ENCODE measurements at regions not wholly inside any gene's neighbourhood (a gene's known extent, or its start where the extent isn't known, plus 50 kb on each side); places are given as distances from the start of the nearest gene placed in this dataset.

DNA sequence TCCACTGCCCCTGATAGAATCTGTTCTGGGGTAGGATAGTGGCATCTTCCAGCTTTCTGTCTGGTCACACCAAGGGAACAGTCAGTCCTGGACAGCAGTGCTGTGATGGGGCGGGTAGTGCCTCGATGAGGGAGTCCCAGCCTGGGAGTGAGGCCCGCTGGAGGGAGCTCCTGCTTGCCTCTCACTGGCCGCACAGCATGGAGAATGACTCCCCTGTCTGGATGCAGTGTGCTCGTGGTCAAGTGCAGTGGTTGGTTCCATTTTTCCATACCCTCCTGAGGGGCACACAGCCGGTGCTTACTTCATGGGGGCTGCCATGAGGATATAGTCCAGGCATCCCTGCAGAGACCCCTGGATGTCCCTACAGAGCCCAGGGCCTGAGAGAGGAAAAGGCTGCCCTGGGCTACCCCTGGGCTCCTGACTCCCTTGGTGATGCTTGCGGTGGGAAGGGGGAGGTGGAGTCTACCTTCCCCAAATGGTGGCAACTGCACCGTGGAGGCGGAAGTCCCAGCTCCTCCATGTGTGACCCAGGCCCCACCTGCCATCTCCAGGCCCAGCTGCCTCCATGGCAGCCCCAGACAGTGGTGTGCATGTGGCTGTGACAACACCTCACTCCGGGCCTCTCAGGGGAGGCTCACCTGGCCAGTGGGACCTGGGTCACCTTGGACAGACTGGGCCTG lies 212.5 kb downstream of the GLI2 start:
- TF ChIP-seq TAF1 (IDR thresholded peaks at IDR 0.05; ENCODE audit: low read depth, low read length) (no peak), POU2F2 (IDR thresholded peaks at IDR 0.05; ENCODE audit: low read depth, low read length) (no peak), POLR2AphosphoS5 (IDR thresholded peaks at IDR 0.05; ENCODE audit: low read depth, low read length) (no peak), SPI1 (IDR thresholded peaks at IDR 0.05; ENCODE audit: low read depth, low read length) (no peak), POLR2A (IDR thresholded peaks at IDR 0.05; ENCODE audit: low read depth, low read length) (no peak), PAX5 (IDR thresholded peaks at IDR 0.05; ENCODE audit: insufficient read depth, low read length, severe bottlenecking) (no peak)
- no peak for FAIRE-seq
- DNase-seq (ENCODE audit: insufficient read length, low spot score), result no peak

DNA sequence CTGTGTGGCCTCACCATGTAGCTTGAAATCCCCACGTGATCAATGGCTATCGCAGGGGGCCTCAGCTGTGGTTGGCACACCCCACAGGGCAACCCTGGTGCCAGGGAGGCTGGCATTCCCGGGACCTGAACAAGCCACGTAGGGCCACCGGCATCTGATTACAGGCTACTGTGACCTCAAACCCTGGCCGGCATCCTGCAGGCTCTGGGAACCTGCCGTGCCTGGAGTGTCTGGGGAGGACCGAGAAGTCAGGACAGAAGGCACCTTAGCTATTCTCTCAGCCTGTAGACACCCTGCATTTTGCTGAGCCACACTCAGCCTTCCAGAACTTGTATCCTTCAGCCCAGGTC lies 213.0 kb downstream of the GLI2 start:
- TF ChIP-seq PAX5 (IDR thresholded peaks at IDR 0.05; ENCODE audit: insufficient read depth, low read length, severe bottlenecking), result no peak
- TF ChIP-seq TAF1 (IDR thresholded peaks at IDR 0.05; ENCODE audit: low read depth, low read length), result no peak
- TF ChIP-seq POLR2AphosphoS5 (IDR thresholded peaks at IDR 0.05; ENCODE audit: low read depth, low read length), result no peak
- no peak for TF ChIP-seq POU2F2 (IDR thresholded peaks at IDR 0.05; ENCODE audit: low read depth, low read length)
- no peak for TF ChIP-seq SPI1 (IDR thresholded peaks at IDR 0.05; ENCODE audit: low read depth, low read length)
- TF ChIP-seq POLR2A (IDR thresholded peaks at IDR 0.05; ENCODE audit: low read depth, low read length), result no peak
- DNase-seq (ENCODE audit: insufficient read length, low spot score) (no peak), FAIRE-seq (no peak)

DNA sequence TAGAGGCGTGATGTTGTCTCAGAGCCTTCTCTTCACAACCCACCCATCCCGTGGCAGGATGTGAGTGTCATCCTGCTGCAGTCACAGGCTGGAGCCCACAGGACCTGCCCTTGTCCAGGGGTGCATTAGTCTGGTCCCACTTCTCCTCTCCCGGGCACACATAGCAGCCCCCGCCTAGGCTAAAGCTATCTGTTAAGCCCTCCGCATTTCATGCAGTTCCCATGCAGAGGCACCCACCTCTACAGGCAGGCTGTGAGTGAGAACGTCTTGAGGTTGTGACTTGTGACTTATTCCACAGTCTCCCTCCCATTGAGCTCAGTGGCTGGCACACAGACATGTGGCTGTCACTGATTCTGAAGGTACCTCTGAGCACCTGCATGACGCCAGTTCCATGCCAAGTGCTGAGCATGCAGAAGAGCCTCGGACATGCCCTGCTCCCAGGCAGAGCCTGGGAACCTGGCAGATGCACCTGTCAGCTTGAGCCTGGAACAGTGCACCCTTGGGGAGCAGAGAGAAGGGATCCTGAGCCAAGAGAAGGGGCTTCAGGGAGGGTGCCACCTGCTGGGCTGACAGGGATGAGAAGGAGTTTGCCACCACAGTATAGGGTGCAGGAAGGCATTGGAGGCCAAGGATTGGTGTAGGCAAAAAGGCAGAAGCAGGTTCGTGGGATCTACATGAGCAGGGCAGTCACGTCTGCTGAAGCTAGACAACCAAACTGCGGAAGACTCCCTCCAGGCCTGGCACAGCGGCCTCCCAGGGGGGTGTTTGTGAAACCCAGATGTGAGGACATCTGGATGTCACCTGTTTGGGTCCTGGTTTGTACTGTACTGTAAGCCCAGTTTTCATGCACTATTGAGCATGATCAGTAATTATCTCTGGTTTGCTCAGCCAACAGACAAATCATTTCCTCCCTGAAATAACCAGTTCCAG lies 213.6 kb downstream of the GLI2 start:
- no peak for DNase-seq (ENCODE audit: insufficient read length, low spot score)
- no peak for FAIRE-seq
- TF ChIP-seq PAX5 (IDR thresholded peaks at IDR 0.05; ENCODE audit: insufficient read depth, low read length, severe bottlenecking), result no peak
- TF ChIP-seq SPI1 (IDR thresholded peaks at IDR 0.05; ENCODE audit: low read depth, low read length), result no peak
- TF ChIP-seq POLR2A (IDR thresholded peaks at IDR 0.05; ENCODE audit: low read depth, low read length), result no peak
- TF ChIP-seq TAF1 (IDR thresholded peaks at IDR 0.05; ENCODE audit: low read depth, low read length), result no peak
- no peak for TF ChIP-seq POU2F2 (IDR thresholded peaks at IDR 0.05; ENCODE audit: low read depth, low read length)
- TF ChIP-seq POLR2AphosphoS5 (IDR thresholded peaks at IDR 0.05; ENCODE audit: low read depth, low read length), result no peak

DNA sequence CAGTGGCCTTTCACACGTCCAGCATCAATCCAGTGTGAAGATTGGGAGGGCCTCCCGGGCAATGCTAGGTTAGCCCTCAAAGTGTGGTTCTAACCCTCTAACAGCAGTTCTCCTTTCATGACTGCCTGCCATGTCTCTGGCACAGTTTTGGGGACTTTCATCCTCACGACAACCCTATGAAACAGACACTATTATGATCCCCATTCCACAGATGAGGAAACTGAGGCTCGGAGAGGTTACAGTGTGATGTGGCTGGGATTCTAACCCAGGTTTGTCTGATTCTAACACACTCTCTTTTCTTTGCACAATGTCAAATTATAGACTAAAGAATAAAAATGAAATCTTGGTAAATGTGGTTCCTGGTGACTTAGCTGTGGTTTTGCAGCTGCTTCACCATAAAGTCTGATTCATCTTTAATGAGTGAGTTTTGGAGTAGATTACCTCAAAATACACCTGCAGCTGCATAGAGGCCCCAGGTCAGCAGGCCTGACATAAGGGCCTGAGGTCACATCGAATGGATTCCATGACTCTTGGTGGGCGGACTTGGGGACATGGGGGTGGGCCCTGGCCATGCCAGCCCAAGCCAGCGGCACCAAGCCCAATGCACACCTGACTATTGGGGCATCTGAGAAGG lies 214.4 kb downstream of the GLI2 start:
- TF ChIP-seq TAF1 (IDR thresholded peaks at IDR 0.05; ENCODE audit: low read depth, low read length) (no peak), POU2F2 (IDR thresholded peaks at IDR 0.05; ENCODE audit: low read depth, low read length) (no peak), SPI1 (IDR thresholded peaks at IDR 0.05; ENCODE audit: low read depth, low read length) (no peak), POLR2A (IDR thresholded peaks at IDR 0.05; ENCODE audit: low read depth, low read length) (no peak), PAX5 (IDR thresholded peaks at IDR 0.05; ENCODE audit: insufficient read depth, low read length, severe bottlenecking) (no peak), POLR2AphosphoS5 (IDR thresholded peaks at IDR 0.05; ENCODE audit: low read depth, low read length) (no peak)
- FAIRE-seq (no peak), DNase-seq (ENCODE audit: insufficient read length, low spot score) (no peak)

DNA sequence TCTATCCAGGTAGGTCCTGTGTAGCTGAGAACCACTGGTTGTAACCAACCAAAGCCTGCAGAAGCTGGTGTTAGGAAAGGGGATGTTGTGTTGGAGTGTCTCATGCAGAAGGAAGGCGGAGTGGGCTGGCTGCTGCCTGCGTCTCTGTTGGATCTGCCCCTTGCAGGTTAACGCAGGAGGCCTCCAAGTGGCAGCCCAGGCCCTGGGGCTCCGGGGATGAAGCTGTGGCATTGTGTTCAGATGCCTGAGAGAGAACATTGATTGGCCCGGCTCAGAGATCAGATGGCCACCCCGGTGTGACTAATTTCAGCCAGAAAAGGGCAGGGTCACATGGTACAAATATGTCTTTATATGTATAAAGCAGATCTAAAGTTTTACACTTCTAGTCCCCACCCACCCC lies 216.0 kb downstream of the GLI2 start:
- TF ChIP-seq TAF1 (IDR thresholded peaks at IDR 0.05; ENCODE audit: low read depth, low read length) (no peak), PAX5 (IDR thresholded peaks at IDR 0.05; ENCODE audit: insufficient read depth, low read length, severe bottlenecking) (no peak), POU2F2 (IDR thresholded peaks at IDR 0.05; ENCODE audit: low read depth, low read length) (no peak), POLR2A (IDR thresholded peaks at IDR 0.05; ENCODE audit: low read depth, low read length) (no peak), POLR2AphosphoS5 (IDR thresholded peaks at IDR 0.05; ENCODE audit: low read depth, low read length) (no peak), SPI1 (IDR thresholded peaks at IDR 0.05; ENCODE audit: low read depth, low read length) (no peak)
- no peak for DNase-seq (ENCODE audit: insufficient read length, low spot score)
- no peak for FAIRE-seq

DNA sequence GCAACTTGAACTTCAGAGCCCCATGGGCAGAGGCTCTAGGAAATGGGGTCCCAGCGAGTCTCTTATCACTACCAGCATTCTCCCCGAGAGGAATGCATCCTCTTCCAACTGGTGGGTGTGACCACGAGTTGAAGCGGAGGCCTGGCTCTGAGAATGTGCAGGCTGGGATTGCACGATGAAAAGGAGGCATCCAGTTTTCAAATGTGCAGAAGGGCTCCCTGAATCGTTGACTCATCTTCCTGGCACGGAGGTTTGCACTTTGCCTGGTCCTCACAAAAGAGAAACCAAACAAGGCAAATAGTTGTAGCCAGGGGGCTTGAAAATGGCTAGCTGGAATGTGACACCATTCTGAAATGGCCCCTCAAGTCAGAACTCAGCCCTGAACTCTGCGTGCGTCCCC lies 216.7 kb downstream of the GLI2 start:
- FAIRE-seq (no peak), DNase-seq (ENCODE audit: insufficient read length, low spot score) (no peak)
- TF ChIP-seq POU2F2 (IDR thresholded peaks at IDR 0.05; ENCODE audit: low read depth, low read length) (no peak), TAF1 (IDR thresholded peaks at IDR 0.05; ENCODE audit: low read depth, low read length) (no peak), POLR2A (IDR thresholded peaks at IDR 0.05; ENCODE audit: low read depth, low read length) (no peak), PAX5 (IDR thresholded peaks at IDR 0.05; ENCODE audit: insufficient read depth, low read length, severe bottlenecking) (no peak)

DNA sequence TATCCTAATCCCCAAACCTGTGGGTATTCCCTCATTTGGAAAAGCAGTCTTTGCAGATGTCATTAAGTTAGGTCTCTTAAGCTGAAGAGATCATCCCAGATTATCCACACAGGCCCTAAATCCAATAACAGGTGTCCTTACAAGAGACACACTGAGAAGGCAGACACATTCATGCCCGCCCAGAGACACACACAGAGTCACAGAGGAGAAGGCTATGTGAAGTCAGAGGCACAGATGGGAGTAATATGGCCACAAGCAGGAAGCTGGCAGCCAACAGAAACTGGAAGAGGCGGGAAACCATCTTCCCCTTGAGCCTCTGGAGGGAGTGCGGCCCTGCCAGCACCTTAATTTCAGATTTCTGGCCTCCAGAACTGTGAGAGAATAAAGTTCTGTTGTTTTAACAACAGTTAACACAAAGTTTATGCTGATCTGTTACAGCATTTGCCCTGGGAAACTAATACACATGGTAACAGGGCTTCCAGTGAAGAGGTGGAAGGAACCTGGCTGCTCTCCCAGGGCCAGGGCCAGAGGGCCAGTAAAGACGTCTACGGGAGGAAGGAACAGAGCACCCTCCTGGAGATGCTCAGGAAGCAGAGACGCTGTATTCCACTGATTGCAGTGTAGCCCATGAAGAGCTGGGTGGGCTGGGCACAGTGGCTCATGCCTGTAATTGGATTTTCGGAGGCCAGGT lies 217.5 kb downstream of the GLI2 start:
- FAIRE-seq (no peak), DNase-seq (ENCODE audit: insufficient read length, low spot score) (no peak)
- TF ChIP-seq POLR2A (IDR thresholded peaks at IDR 0.05; ENCODE audit: low read depth, low read length) (no peak), PAX5 (IDR thresholded peaks at IDR 0.05; ENCODE audit: insufficient read depth, low read length, severe bottlenecking) (no peak), SPI1 (IDR thresholded peaks at IDR 0.05; ENCODE audit: low read depth, low read length) (no peak), TAF1 (IDR thresholded peaks at IDR 0.05; ENCODE audit: low read depth, low read length) (no peak), POU2F2 (IDR thresholded peaks at IDR 0.05; ENCODE audit: low read depth, low read length) (no peak), POLR2AphosphoS5 (IDR thresholded peaks at IDR 0.05; ENCODE audit: low read depth, low read length) (no peak)

DNA sequence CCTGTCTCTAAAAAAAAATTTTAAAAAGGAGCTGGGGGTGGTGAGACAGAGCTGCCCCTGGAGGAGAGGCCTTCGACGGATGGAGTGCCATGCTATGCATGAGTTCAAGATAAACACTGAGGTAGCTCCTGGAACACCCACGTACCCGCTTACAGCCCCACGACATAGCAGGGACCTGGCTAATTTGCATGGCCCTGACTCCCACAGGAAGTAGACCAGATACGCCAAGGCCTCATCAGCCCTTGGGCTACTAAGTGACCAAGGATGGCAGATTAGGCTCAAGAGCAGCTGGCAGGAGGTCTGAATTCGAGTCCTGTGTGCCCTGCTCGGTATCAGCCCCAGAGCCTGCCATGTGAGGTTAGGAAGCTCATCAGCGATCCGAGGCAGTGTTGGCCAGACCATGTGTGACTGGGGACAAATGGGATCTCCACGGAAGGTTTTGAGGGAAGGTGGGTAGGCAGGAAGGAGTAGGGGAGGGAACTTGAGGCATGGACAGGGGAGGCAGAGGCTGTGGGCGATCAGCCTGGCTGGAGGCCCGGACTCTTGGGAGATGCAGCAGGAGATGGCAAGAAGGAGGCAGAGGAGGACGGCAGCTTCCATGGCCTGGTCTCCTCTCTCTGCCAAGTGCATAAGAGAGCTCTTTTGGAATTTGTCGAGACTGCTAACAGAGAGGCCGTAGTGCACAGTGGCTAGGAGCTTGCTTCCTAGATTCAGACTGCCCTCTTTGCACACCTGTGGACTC lies 218.3 kb downstream of the GLI2 start:
- TF ChIP-seq TAF1 (IDR thresholded peaks at IDR 0.05; ENCODE audit: low read depth, low read length), result no peak
- no peak for TF ChIP-seq PAX5 (IDR thresholded peaks at IDR 0.05; ENCODE audit: insufficient read depth, low read length, severe bottlenecking)
- TF ChIP-seq POLR2A (IDR thresholded peaks at IDR 0.05; ENCODE audit: low read depth, low read length), result no peak
- TF ChIP-seq SPI1 (IDR thresholded peaks at IDR 0.05; ENCODE audit: low read depth, low read length), result no peak
- TF ChIP-seq POU2F2 (IDR thresholded peaks at IDR 0.05; ENCODE audit: low read depth, low read length), result no peak
- TF ChIP-seq POLR2AphosphoS5 (IDR thresholded peaks at IDR 0.05; ENCODE audit: low read depth, low read length), result no peak
- no peak for DNase-seq (ENCODE audit: insufficient read length, low spot score)
- FAIRE-seq, result no peak
